Iris pigment epithelial cell (primary cell): ENCODE measurements at regions not wholly inside any gene's neighbourhood (a gene's known extent, or its start where the extent isn't known, plus 50 kb on each side); places are given as distances from the start of the nearest gene placed in this dataset.
"Not testable (repeated sequence)": the region's sequence is repeated elsewhere in the genome, so short reads cannot be mapped to it uniquely, and the experiment has no call there.

Source experiments
- DNase-seq: peaks from one replicate; pipeline ENCODE4 v3.0.0-alpha.2; 2011; ENCODE audit warnings: low read depth

- no peak for DNase-seq
Observed at GRCh38 chr1:43042773-43043457, 84.2 kb upstream of the SLC2A1 start.

GRCh38 chr1:43042127-43042526, 83.5 kb upstream of the SLC2A1 start:
- DNase-seq, result no peak

- no peak for DNase-seq
Observed at GRCh38 chr1:43041591-43041990, 82.9 kb upstream of the SLC2A1 start.

GRCh38 chr1:43039228-43040055, 80.8 kb upstream of the SLC2A1 start:
- no peak for DNase-seq

- no peak for DNase-seq
Observed at GRCh38 chr1:43038232-43038935, 79.7 kb upstream of the SLC2A1 start.

- DNase-seq, result no peak
Observed at GRCh38 chr1:43037466-43037865, 78.8 kb upstream of the SLC2A1 start.

- no peak for DNase-seq
Observed at GRCh38 chr1:43036932-43037331, 78.3 kb upstream of the SLC2A1 start.

GRCh38 chr1:43035821-43036741, 77.4 kb upstream of the SLC2A1 start:
- no peak for DNase-seq

- no peak for DNase-seq
Observed at GRCh38 chr1:43034778-43035177, 76.1 kb upstream of the SLC2A1 start.

GRCh38 chr1:43034195-43034658, 75.6 kb upstream of the SLC2A1 start:
- no peak for DNase-seq

- DNase-seq, result no peak
Observed at GRCh38 chr1:43031316-43032203, 72.9 kb upstream of the SLC2A1 start.

GRCh38 chr1:43024905-43025304, 66.2 kb upstream of the SLC2A1 start:
- DNase-seq, result no peak

- no peak for DNase-seq
Observed at GRCh38 chr1:43021547-43022474, 63.1 kb upstream of the SLC2A1 start.

- DNase-seq, result no peak
Observed at GRCh38 chr1:43019226-43019625, 60.6 kb upstream of the SLC2A1 start.

GRCh38 chr1:43018121-43018520, 59.5 kb upstream of the SLC2A1 start:
- no peak for DNase-seq

- DNase-seq, result no peak
Observed at GRCh38 chr1:43015269-43015668, 56.6 kb upstream of the SLC2A1 start.

- DNase-seq, result not testable (repeated sequence)
Observed at GRCh38 chr1:43014579-43014978, 55.9 kb upstream of the SLC2A1 start.

GRCh38 chr1:43011020-43011419, 52.4 kb upstream of the SLC2A1 start:
- DNase-seq, result no peak

GRCh38 chr1:43009274-43009673, 50.6 kb upstream of the SLC2A1 start:
- DNase-seq, result no peak
